Stromal cell of bone marrow (primary cell): ENCODE measurements at regions not wholly inside any gene's neighbourhood (a gene's known extent, or its start where the extent isn't known, plus 50 kb on each side); places are given as distances from the start of the nearest gene placed in this dataset.

Source experiments
- DNase-seq: peaks from one replicate; pipeline ENCODE4 v3.0.0-alpha.2; 2012; ENCODE audit warnings: low read depth

DNA sequence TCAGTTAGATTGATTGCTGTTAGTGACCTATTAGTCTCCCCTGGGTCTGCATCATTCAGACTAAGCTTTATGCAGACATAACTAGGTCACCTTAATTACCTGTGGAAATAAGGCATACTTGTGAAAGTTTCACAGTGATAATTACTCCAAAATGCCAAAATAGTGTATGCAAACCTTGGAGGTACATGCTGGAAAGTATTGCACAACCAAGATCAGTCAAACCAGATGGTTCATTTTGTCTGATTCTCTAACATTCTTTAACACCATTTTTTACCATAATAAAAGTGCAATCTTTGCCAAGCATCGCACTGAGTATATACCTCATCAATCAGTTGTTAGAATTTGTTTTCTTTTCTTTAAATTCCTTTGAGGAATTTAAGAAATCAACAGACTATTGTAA, 186.3 kb upstream of the TMEFF2 start:
- no peak for DNase-seq

DNA sequence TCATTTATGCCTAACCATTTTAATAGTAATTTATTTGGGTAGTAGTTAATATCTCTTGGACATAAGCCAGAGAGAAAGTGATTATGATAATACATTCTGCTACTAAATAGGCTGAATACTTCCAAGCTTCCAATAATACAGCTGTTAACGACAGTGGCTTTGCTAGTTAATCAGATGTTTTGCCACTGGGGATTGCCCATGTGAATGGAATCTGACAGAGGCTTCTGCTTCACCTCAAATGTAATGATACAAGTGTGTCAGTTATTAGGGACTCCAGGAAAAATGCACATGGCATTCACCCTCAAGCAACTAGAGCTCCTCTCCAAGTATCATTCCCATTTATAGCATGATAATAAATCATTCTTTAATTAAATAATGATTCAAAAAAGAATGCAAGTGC, 185.0 kb upstream of the TMEFF2 start:
- DNase-seq = no peak

DNA sequence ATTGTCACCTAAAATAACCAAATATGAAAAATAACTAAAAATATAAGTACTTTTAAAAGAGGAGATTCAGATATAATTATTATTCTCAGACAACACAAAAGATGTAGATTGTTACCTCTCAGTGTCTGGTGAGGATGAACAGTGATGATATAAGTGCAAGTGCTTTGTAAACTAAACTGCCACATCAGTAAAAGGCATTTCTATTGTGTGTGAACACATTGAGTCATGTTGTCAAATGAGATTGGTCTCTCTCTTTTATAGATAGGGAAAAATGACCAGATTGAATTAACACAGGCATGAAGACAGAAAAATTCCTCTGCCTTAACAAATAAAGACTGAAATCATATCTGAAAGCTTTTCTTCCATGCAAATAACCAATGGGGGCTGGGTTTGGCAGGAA, 182.4 kb upstream of the TMEFF2 start:
- DNase-seq = no peak

DNA sequence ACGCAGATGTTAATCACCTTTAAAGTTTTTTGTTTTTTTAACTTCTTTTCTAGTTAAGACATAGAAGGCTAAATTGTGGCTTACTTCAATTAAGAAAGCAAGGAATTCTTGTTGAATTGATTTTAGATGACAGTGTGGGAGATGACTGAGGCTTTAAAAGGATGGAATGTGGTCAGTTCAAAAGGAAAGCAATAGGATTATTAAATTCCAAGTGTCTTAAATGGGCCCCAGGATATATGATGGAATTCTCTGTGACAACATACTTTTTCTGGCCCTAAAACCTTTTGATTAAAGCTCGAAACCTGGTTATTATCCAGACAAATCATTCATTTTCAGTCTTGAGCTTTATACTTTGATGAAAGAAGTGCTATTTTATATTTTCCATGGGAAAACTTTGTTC, 179.0 kb upstream of the TMEFF2 start:
- DNase-seq = no peak

DNA sequence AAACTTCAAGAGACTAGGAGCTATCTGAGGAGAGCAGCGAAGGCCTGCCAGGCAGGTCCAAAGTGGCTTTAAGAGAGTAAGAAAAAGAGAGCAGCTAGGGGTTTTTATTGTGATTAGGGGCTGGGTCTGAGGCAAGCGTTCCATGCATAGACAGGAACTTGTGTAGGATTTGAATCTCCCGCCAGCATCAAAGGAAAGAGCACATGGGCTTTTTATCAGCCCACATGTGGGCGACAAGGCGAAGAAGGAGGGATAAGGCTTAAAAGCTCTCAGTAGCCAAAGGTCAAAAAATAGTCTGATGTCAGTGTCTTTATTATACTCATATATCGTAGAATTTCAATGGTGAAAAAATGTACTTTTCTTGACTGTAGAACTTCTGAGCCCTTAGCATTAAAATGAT, 178.5 kb upstream of the TMEFF2 start:
- DNase-seq = no peak

DNA sequence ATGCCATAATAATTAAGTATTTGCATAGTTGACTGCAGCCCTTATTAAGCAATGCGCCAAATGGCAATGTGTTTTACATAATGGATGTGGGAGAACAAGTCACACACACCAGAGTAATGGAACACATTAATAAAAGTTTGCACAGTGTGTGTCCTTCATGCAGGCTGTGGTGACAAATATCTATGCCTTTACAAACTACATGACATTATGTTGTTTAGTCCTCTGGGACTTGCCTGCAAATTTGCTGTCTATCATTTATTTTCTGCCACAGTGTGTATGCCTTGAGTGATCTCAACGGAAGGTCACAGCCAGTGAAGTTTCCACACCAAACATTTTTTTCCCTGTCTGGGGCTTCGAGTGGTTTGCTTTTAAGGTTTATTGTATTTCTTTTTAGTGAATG, 175.2 kb upstream of the TMEFF2 start:
- DNase-seq = no peak

DNA sequence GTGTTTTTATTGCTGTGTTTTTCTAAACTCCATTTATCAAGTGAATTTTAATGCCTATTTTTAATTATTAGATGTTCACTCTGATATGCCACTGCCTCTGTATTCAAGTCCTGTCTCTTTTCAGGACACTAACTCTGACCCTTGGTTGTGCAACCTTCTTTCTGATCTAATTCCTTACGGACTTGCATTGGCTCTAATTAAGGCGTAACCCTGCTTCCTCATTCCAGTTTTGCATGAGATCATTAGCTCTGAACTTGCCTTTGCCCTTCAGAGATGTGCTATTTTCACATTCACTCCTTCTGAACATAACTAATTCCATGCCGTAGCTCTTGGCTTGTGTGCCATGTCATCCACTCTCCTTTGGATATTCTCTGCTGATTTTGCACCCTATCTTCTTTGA, 162.5 kb upstream of the TMEFF2 start:
- no peak for DNase-seq

DNA sequence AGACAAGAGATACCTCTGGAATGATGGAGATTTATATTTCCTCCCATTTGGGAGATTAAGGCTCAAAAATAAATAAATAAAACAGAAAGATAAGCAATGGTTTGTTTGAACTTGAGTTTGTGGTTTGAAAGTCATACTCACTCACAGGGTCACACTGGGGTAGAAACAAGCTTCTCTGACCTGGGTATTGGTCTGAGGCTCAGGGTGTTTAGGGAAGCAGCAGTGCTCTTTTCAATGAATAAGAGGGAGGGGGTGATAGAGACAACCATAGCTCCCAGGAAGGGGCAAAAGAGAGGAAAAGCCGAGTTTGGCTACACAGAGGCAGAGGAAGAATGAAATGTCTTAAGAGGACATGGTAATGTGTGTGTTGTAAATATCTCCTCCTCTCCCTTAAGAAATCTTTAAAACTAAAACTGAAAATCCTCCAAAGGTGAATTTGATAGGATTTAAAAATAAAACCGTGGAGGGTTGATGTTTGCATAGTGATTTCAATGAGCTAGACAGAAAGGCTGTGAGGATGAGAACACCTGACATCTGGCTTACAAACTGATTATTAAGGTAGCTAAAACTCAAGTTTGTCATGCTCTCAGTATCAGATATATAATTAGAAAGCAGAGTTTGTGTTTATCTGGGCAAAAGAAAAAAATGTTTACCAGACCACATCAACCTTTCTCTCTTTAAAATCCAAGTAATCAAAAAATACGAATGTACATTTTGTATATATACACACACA, 159.9 kb upstream of the TMEFF2 start:
- no peak for DNase-seq

DNA sequence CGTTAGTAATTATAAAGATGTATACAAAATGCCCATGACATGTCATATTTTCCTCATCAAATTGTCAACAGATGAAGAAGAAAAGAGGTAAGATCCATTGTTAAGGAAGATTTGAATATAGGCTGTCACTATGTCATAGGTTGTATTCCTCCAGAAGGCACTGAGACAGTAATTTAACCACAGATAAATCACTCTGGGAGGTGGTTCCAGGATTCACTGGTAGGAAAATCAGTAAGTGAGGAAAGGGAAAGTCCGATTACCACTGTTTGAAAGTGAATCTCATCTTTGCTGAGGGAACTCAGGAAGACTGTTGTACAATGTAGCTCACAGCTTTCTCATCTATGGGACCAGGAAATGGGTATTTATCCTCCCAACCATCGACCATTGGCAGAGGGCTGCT, 152.8 kb upstream of the TMEFF2 start:
- no peak for DNase-seq

DNA sequence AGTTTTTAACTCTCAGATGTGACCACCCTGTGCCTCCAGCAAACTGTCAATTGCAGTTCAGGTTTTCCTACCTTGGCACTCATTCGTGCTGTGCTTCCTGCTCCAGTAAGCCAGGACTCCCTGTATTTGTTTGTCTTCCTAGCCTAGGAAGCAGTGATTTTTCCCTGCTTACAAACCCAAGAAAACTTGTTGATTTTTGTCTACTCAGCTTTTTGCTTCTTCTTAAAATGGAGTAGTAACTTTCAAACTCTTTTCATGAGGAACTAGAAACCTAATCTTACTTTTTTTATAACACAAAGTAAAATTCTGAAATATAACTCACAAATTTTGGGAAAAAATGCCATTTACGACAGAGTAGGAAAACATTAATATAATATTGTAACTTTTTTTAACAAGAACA, 150.6 kb upstream of the TMEFF2 start:
- DNase-seq = no peak

DNA sequence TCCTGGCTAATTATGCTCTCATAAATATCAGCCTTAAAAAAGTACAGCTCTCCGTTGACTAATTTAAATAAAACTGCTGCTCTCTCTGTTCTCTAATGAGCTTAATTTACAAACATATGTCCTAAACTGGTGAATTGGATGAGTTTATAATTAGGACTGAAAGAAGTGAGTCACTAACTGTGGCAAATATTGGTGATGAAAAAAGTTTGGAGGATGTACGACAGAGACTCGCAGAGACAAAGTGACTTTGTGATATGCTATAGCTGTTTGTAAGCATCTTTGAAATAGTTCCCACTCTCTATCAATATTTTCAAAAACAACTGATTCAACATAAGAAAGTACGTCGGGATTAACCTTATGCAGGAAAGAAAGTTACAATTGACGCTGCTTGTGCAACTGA, 138.9 kb upstream of the TMEFF2 start:
- DNase-seq = no peak

DNA sequence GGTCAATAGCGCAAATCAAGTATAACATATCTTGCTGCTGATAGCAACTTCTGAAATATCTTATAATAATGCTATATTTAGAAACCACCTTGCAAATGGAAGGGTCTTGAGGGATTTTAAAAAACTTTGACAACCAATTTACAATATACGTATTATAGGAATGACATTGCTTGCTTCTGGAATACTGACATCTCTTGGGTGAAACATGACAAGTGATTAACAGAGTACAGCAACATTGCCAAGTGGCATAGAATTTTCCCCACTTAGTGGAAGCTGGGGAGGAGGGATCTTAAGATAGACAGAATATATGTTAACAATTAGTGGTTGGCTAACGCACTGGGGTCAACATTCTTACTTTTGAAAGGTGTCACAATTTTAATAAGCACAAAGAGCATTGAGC, 133.6 kb upstream of the TMEFF2 start:
- DNase-seq = no peak

DNA sequence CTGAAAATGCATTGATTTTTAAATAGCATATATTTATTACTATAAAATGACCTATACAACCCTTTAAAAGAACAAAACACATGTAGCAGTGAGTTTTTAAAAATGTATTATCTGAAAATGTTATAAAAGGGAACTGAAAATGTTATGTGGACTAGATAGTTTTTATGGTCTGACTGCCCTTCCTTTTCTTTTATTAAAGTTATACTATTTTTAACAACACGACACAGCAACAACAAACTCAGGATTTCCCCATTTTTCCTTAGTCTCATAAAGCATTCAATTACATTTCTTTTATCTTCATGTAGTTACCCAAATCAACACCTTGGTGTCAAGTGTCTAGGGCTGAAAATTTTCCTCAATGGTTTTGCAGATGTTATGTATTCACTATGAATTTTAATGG, 132.8 kb upstream of the TMEFF2 start:
- DNase-seq = no peak

DNA sequence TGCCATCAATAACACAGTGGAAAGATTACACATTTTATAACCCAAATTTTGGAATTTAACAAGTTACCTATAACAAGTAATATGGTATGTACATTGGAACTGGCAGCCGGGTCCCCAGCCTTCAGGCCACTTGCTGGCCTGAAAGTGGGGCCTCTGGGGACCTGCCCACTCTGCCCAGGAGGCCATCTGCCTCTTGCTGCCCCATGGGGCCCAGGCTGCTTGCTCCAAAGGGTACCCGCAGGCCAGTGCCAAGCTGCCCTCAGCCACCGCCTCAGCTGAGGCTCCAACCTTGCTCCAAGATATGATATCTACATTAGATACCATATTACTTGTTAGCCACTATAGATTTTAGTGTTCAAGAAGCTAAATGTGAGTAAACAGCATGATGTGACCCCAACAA, 120.8 kb upstream of the TMEFF2 start:
- DNase-seq = no peak

DNA sequence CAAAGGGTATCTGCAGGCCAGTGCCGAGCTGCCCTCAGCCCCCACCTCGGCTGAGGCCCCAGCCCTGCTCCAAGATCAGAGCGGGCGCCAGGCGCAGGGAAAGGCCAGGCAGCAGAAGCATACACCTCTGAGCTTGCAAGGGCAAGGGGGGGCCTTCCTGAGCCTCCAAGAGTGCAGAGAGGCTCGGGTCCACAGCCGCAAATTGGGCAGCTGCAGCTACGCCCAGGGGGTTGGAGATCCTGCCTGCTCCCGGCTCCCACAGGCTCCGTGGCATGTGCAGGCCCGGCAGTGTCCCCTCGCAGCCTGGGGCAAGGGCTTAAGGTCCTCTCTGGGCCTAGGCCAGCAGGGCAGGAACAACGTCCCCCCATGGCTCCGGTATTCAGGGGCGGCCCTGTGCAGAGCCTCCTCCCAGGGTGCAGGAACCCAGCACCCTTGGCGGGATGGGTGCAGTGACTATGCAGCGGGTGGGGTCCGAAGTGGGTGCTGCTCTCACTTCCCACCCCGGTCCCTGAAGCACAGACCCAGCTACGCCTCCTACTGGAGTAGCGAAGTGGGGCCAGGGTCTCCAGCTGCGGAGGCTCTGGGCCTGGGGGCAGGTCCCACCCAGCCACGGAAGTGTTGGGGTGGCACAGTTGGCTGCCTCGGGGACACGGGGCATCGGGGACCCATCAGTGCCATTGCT, 120.2 kb upstream of the TMEFF2 start:
- DNase-seq = no peak

DNA sequence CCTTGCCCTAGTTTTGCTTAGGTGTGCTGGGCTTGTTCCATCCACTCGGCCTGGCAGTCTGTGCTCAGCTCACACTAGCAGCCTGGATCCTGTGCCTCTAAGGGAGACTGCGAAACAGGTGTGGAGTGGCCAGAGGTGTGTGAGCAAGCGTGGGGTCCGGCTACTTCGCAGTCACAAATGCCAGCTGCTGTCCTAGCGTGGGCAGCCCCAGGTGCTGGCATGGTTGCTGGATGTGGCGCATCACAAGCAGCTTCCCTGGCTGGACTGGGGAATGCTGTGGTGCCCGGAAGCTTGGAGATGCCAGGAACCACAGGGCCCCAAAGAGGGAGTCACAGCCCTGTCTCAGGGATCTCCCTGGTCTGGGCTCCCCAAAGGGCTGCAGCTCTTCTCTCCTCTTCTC, 119.0 kb upstream of the TMEFF2 start:
- no peak for DNase-seq

DNA sequence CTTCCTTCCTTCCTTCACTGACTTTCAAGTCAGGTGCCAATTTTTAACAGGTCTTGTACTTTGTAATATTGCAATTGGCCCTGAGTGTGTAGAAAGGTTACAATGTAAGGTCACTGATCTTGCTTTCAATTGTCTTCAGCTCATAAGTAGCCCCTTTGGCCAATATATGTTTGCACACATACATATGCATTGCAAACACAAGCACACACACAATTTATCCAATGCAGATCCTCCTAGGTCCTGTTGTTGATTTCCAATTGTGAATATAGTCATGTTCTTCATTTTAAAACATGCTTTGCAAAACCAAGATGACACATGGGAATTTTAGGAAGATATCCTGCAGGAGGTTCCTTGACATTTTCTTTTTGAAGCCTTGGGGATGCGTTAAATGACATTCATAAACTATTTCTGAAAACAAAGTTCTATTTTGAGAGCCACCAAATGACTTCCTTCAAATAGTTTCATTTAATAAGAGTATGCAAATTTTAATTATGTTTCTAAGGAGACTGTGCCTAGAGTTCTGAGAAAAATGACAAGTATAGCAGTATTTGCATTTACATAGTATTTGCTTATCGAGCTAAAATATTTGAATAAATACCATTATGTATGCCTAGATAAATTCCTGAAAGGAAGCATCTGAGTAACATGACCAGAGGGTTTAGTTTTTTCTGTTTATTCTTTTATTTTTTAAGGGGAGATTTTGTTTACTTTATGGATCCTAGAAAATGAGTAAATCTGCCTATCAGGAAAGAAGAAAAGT, 117.1 kb upstream of the TMEFF2 start:
- DNase-seq = no peak

DNA sequence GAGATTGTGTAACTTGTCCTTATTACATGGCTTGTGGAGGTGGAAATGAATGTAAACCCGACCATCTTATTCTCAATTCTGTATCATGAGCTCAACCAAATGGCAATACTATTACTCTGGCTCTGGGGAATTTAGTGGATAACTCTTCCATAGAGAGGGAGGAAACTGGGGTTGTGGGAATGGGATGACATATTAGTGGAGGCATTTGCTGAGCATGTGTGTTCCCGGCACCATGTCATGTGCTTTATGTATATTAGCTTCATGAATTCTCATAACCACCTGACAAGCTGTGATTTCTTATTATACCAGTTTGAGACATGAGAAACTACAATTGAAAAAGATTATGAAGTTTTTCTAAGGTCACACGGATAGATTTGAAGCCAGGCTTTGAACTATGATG, 112.8 kb upstream of the TMEFF2 start:
- peak; percentile 6 for DNase-seq

DNA sequence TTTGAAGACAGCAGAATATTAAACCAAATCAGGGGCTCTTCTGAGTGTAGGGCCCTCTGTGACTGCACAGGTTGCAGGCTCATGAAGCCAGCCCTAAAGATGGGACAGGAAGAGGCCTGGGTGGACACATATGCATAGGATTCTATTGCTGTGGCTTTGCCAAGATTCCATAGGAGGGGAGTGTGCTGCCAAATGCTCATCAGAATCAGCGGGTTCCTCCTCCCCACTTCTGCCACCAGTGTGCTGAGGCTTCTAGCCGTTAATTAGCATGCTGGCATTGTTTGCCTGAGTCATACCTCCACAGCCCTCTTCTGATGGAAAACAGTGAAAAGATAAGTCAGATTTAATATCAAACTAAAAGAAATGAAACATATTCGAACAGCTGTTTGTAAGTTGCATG, 103.9 kb upstream of the TMEFF2 start:
- DNase-seq = no peak

DNA sequence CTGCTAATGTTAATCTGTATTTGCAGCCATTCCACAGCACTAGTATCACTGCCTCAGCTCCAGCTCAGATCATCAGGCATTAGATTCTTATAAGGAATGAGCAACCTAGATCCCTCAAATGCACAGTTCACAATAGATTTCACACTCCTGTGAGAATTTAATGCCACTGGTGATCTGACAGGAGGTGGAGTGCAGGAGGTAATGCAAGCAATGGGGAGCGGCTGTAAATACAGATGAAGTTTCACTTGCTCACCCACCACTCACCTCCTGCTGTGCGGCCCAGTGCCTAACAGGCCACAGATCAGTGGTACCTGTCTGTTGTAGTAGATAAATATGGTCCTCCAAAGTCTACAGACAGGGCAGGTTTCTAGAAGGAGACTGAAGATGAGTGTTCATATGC, 97.7 kb upstream of the TMEFF2 start:
- no peak for DNase-seq

DNA sequence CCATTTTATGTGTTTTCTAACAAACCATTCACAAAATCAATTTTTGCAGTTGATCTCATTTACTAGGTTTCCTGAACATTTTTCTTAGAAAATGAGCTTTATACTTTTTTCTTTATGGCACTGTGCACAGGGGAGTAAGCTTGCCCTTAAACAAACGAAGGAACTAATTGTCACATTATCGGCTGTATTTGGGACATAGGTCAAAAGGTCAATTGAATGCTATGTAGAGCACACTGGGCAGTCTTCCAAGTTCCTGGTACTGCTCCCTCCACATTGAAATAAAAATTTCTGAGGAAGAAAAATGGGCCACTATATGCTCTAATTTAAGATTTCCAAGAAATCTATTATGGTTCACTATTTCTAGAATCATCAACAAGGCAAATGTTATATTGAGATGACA, 93.6 kb upstream of the TMEFF2 start:
- DNase-seq = no peak

DNA sequence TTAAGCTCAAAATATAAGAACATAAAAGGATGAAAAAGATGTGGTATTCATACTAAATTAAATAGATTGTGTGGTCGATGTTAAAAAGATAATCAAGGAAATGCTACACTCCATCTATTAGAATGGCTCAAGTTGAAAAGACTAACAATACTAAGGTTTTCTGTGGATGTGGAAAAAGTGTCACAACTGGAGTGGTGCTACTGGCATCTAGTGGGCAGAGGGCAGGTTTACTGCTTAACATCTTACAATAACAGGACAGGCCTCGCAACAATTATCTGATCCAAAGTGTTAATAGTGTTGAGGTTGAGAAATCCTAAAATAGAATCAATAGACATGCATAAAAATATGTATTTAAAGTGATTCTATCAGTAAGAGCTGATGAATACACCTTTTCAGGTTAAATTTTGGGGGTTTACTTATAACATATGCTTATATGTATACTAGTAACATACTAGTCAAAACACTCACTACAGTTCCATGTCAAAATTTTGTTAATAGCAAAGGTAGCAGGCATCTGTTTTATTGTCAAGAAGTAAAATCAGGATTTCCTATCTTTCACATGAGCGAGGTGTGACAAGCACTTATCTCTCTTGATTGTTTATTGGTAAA, 91.5 kb upstream of the TMEFF2 start:
- peak; percentile 47 for DNase-seq

DNA sequence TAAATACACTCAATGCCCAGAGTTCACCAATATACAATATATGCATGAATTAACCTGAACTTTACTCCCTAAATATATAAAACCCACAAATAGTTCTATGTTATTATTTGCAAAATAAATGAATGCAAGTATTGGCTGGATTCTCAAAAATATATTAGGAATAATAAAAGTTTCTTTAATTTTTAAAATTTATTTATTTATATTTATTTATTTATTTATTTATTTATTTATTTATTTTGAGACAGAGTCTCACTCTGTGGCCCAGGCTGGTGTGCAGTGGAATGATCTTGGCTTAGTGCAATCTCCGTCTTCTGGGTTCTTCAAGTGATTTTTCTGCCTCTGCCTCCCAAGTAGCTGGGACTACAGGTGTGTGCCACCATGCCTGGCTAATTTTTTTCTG, 88.7 kb upstream of the TMEFF2 start:
- DNase-seq = no peak
